Breast epithelium (tissue), 3 donors: ENCODE measurements at regions not wholly inside any gene's neighbourhood (a gene's known extent, or its start where the extent isn't known, plus 50 kb on each side); places are given as distances from the start of the nearest gene placed in this dataset.

ENCODE experiments used
- CTCF ChIP-seq, 3 donors: fragments of 450-650 bp; IDR thresholded peaks; one replicate each; pipeline ENCODE4 v1.5.1; 2016 to 2017; ENCODE audit warnings: antibody characterized with exemption in 3 of 3, mild to moderate bottlenecking in 3 of 3, moderate library complexity in 3 of 3
- POLR2A ChIP-seq: fragments of 450-650 bp; IDR thresholded peaks from one replicate; pipeline ENCODE4 v1.6.1; 2016; ENCODE audit warnings: antibody characterized with exemption, mild to moderate bottlenecking, moderate library complexity
- POLR2AphosphoS5 ChIP-seq, 3 donors: sonication (generic); formaldehyde crosslinking; IDR thresholded peaks; one replicate each; pipeline ENCODE4 v1.6.1; 2017; ENCODE audit warnings: antibody characterized with exemption in 3 of 3

- no peak for TF ChIP-seq CTCF (IDR thresholded peaks at IDR 0.05)
- no peak for TF ChIP-seq POLR2AphosphoS5 (IDR thresholded peaks at IDR 0.05)
- TF ChIP-seq POLR2A, result no peak
Measured at GRCh38 chr6:51495096-51495495, 592.3 kb downstream of the PKHD1 start.
